Right ventricle myocardium superior (tissue), 1 donor: ENCODE measurements at regions not wholly inside any gene's neighbourhood (a gene's known extent, or its start where the extent isn't known, plus 50 kb on each side); places are given as distances from the start of the nearest gene placed in this dataset.
"Not testable (repeated sequence)": the region's sequence is repeated elsewhere in the genome, so short reads cannot be mapped to it uniquely, and the experiment has no call there.

Experiments
- ATAC-seq: fragments of 200-7000 bp; cut with Tn5 transposase; one replicate; pipeline ENCODE4 v1.9.1; 2020; ENCODE audit warnings: mild to moderate bottlenecking; ENCODE audit not compliant: poor library complexity
- DNase-seq: peaks from one replicate; pipeline ENCODE4 v3.0.0-alpha.2; 2020
- intact Hi-C: fragments of 100-400 bp; cut with DNase I; formaldehyde crosslinking; loops from one replicate; pipeline ENCODE4 v1.11.2; 2022
- donor health status: DM: no; HTN: yes; CAD: no; lungs with severe emphysema.

DNA sequence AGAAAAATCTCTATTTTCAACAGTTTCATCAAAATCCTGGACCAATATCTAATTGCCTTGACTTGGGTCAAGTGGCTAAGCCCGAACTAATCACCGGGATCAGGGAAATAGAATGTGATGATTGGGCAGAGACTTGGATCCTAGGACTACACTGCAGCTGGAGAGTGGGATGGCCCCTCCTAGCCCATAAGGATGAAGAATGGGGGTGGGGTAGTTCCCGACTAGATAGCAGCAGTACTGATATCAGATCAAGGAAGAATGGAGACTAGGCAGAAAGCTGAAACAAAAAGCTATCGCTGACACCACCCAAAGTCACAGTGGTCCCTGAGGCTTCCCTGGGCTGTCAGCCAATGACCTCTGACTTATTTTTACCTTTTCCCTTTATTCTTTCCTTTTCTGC is 160.4 kb upstream of the PHYHIPL start:
- intact Hi-C loops, result no loop called here
- no peak for DNase-seq
- no peak for ATAC-seq

DNA sequence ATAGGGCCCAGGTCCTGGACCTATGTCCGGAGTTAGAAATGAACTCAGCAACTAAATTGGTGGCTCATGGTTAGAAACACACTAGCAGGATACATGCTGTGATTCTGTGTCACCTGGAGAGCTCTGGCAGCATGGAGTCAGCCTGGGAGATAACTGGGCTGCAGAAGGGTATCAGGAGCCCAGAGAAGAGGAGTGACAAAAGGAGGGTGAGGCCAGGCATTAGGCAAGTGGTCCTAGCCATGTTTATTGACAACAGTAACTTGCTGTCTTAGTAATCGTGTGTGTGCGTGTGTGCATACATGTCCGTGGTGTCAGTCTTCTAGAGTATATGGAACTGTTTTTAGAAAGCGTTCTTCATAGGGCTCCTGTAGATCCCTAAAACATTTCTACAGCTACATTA is 157.5 kb upstream of the PHYHIPL start:
- intact Hi-C loops, result no loop called here
- no peak for DNase-seq
- no peak for ATAC-seq

DNA sequence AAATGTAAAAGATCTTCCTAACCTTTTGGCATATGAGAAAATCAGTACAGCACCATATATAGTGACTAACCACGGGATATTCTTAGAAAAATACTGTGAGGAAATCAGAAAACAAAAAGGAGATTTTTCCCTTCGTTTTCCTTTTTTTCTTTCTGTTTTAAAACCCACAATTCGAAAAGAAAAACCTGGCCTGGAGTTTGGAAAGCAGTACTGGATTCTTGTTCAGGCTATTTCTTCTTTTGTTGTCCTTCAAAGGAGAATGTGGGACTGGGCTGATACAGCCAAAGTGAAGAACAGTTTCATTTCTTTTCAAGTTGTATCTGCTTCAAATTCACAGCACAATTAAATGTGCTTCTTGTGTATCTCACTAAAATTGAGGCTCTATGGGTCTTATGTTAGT is 156.8 kb upstream of the PHYHIPL start:
- DNase-seq, result no peak
- intact Hi-C loops, result no loop called here
- ATAC-seq, result peak; percentile 27

DNA sequence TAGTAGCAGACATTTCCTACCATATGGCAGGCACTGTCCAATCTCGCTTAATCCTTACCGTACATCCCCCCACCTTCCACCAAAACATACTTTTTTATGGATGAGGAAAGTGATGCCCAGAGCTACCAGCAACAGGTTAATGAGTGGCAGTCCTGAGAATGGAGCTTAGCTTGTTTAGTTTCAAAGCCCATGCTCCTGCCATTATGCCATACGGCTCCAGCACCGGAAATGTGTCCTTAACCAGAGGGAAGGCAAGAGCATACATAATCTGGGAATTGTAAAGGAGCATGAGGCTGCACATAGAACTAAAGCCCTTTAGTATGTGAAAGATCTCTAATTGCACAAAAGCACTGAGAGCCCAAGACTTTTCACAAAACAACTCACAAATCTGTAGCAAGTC is 155.9 kb upstream of the PHYHIPL start:
- intact Hi-C loops, result no loop called here
- no peak for DNase-seq
- ATAC-seq, result no peak

DNA sequence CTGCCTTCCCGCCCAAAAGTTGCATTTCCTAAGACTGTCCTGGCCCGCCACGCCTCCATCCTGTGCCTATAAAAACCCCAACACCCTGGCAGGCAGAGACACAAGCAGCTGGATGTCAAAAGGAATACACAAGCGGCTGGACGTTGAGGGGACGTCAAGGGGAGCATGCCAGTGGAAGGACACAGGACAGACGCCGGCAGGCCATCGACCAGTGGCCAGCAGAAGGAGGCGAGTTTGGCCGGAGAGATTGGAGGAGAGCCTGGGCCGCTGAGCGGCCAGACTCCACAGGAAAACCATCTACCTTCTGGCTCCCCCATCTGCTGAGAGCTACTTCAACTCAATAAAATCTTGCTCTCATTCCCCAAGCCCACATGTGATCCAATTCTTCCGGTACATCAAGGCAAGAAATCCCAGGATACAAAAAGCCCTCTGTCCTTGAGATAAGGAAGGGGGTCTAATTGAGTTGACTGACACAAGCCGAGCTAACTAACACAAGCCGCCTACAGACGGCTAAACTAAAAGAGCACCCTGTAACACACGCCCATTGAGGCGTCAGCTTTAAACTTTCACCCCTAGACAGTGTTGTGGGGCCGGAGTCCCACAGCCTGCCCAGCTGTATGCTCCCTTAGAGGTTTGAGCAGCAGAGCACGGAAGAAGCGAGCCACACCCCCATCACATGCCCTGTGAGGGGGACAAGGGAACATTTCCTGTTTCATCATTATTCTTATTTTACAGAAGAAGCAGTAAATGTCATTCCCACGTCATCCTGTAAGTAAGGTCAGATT is 150.3 kb upstream of the PHYHIPL start:
- intact Hi-C loops, result no loop called here
- no peak for DNase-seq
- no peak for ATAC-seq

DNA sequence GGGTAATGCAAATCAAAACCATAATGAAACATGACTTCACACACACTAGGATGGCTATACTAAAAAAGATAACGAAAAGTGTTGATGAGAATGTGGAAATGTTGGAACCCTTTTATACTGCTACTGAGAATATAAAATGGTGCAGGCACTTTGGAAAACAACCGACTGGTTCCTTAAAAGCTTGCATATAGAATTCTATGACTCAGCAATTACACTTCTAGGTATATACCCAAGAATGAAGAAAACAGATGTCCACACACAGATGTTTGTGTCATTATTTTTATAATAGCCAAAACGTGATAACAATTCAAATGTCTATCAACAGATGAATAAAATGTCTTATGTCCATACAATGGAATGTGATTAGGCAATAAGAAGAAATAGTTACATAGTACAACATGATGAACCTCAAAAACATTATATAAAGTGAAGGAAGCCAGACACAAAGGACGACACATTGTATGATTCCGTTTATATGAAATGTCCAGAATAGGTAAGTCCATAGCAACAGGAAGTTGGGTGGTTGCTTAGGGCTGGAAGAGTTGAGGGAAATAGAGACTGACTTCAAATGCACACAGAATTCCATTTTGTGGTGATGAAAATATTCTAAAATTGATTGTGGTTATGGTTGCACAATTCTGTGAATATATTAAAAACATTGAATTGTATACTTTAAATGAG is 148.3 kb upstream of the PHYHIPL start:
- ATAC-seq, result no peak
- intact Hi-C loops, result no loop called here

DNA sequence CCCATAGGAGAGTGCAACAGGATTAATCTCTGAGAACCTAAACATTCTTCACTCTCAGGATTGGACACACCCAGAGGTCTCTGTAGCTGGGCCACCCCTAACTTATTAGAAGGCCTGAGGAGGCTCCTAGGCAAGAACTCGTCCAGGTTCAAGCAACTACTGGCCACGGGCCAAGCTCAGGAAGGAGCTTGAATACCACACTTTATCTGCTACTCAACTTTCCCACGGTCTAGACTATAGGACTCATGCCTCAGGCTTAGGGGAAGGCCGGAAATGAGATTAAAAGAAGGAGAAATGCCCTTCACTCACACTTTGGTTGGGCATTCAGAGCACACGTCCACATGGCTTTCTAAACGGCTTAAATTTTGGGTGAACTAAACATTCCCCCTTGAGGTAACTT is 142.8 kb upstream of the PHYHIPL start:
- ATAC-seq (no peak), DNase-seq (no peak)
- intact Hi-C loops, result no loop called here

More for the DNA sequence above, 148.3 kb upstream of the PHYHIPL start:
- no peak for DNase-seq

DNA sequence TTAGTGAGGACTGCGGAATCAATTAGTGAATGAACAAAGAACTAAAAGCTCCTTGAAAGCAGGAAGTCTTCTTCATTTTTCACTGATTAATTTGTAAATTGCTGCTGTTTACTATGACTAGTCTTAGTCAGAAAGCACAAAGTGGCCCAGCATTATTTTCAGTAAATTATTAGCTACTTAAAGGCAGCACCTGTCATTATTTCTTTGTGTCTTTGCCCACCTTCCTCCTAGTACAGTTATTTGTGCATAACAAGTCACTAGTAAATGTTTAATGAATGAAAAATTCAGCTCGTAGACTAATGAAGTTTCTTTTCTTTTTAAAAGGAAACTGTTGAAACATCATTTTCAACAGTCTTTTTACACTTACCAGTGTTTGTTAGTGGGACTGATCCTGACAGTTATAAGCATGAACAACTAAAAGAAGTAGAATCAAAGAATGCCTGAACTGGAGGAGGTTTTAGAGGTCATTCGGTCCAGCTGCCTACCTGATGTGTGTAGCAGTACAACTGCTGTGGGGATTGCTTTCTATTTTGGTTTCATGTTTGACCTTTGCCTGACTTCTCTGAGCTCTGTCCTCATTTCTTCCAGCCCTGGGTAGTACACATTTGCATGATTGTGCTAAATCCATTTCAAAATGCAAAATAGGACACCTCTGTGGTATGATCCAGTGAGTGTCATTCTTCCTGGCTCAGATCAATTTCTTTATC is 140.0 kb upstream of the PHYHIPL start:
- intact Hi-C loops, result no loop called here
- ATAC-seq (peak; percentile 56), DNase-seq (no peak)

DNA sequence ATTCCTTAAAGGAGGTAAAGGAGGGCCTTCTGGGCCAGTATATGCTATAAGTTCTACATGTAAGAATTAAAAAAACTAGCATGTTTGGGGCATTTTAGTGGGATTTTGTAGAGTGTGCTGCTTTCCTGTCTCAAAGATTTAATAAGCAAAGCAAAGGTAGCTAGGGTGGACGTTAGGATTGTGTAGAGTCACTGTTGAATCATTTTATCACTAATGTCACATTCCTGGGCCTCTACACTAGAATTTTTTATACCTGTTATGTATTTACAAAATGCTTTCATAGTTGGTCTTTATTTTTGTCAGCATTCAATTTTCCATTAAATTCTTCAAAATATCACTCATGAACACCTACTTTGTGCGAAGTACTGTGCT is 139.4 kb upstream of the PHYHIPL start:
- intact Hi-C loops, result no loop called here
- DNase-seq (no peak), ATAC-seq (no peak)

DNA sequence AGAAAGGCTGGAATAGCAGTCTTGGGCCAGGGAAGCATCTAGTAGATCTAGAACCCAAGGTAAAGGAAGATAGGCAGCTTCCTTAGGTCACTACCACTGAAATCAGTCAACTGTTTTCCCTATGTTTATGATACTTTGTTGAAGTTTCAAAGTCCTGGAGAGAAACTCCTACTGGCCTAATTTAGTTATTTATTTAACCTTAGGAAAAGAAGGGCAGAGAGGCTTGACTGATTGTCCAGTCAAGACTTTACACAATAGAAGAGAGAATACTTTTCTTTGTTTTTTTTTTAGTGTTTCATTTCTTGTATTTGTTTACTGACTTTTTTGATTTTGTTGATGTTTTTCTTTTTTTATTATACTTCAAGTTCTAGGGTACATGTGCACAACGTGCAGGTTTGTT is 138.9 kb upstream of the PHYHIPL start:
- no peak for DNase-seq
- ATAC-seq, result no peak
- intact Hi-C loops, result no loop called here

DNA sequence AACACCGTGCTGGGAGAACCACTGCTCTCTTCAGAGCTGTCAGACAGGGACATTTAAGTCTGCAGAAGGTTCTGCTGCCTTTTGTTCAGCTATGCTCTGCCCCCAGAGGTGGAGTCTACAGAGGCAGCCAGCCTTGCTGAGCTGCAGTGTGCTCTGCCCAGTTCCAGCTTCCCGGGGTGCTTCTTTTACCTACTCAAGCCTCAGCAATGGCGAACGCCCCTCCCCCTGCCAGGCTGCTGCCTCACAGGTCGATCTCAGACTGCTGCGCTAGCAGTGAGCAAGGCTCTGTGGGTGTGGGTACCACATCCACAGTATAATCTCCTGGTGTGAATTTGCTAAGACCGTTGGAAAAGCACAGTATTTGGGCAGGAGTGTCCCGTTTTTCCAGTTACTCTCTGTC is 133.1 kb upstream of the PHYHIPL start:
- not testable (repeated sequence) for ATAC-seq

DNA sequence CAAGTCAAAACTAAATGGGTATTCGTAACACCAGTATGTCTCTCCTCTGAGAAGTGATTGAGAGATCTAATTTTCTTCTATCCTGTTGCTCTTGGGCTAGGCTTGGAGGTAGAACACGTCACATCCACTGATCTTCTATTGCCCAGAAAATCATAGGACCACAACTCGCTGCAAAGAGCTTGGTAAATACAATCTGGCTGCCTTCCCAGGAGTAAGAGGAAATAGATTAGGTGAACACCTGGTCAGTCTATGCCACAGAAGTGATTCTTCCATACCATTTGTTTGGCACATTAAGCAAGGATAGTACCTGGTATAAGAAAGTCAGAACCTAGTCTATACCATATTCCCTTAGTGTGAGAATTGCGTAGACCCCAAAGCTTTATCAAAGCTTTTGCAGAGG is 129.3 kb upstream of the PHYHIPL start:
- intact Hi-C loops, result no loop called here
- no peak for DNase-seq
- no peak for ATAC-seq

More for the DNA sequence above, 133.1 kb upstream of the PHYHIPL start:
- DNase-seq, intact Hi-C loops: not testable (repeated sequence)

DNA sequence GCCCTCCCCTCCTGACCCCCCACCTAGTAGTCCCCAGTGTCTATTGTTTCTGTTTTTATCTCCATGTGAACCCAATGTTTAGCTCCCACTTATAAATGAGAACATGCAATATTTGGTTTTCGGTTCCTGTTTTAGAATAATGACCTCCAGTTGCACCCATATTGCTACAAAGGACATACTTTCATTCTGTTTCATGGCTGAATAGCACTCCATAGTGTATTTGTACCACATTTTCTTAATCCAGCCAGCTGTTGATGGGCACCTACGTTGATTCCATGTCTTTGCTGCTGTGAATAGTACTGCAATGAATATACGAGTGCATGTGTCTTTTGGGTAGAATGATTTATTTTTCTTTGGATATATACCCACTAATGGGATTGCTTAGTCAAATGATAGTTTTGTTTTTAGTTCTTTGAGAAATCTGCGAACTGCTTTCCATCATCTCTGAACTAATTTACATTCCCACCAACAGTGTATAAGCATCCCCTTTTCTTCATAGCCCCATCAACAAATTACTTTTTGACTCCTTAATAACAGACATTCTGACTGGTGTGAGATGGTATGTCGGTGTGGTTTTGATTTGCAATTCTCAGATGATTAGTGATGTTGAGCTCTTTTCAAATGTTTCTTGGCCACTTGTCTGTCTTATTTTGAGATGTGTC is 128.4 kb upstream of the PHYHIPL start:
- no peak for DNase-seq
- no peak for ATAC-seq
- intact Hi-C loops, result no loop called here

DNA sequence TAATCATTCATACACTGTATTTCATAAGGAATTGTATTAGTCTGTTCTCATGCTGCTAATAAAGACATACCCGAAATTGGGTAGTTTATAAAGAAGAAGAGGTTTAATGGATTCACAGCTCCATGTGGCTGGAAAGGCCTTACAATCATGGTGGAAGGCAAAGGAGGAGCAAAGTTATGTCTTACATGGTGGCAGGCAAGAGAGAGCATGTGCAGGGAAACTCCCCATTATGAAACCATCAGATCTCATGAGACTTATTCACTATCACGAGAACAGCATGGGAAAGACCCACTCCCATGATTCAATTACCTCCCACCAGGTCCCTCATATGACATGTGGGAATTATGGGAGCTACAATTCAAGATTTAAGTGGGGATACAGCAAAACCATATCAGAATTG is 122.9 kb upstream of the PHYHIPL start:
- intact Hi-C loops, DNase-seq, ATAC-seq: not testable (repeated sequence)

DNA sequence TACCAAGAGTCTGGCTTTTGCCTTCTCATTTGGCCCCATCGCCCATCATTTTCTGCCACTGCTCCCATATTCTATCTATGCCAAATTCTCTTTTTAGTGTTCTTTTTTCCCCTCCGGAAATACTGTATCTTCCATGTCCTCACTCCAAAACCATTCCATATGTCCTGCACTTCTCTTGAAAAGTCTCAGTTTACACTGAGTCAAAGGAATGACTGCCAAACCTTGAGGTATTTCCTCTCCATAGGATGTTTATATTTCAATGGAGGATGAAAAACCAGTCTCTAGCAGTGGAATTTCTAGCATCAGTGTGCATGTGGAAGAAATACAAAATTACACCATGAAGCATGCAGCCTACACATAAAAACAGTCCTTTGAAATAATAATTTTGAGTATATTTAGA is 121.4 kb upstream of the PHYHIPL start:
- ATAC-seq (no peak), DNase-seq (no peak)
- intact Hi-C loops, result no loop called here

DNA sequence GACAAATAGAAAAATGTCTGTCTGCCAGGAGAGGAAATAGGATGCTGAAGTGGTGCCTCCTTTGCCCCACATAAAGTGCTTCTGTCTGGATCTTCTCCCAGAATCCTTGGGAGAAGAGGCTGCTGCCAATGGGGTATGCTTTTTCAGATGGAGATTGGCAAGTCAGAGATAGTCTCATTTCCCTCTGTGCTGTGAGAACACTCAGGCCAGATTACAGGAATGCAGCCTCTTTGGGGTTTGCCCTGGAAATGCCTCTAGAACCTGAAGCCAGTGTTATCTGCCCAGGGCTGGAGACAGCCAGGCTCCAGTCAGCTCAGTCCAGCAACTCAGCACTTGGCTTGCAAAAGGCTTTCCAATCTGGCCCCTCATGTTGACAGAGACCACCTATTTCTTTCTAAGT is 119.1 kb upstream of the PHYHIPL start:
- intact Hi-C loops, result no loop called here
- DNase-seq (no peak), ATAC-seq (peak; percentile 43)

DNA sequence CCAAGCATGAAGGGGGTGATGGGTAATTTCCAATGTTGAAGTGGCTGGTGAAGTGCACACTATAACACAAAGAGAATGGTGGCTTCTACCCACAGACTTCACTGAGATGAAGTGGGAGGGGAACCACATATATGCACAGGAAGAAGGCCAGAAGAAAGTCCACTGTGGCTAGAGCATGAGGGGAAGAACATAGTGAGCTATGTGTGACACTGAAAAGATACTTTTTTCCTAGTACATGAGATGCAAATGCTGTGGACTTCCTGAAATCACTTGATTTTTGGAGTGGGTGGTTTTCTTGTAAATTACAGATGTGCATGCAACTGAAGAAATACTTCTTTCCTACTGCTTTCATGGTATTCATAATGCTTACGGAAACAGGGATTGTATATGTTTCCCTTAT is 115.6 kb upstream of the PHYHIPL start:
- intact Hi-C loops, result no loop called here
- DNase-seq, result no peak
- ATAC-seq, result no peak

DNA sequence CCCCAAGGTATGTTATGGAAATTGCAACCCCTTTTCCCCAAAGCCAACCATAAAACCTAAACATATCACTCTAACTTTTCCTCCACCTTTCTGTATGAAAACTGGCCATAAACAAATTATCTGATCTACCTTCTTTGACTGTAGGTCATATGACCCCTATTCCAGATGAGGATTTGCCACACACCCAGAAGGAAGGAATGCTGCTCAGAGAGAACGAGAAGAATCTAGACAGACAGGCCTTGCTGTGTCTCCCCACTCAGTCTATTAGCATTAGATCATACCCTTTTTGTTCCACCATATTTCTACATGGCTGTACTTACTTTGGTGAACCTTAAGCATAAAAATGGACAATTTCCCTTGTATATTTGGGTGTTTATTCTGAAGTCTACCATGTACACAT is 113.0 kb upstream of the PHYHIPL start:
- DNase-seq (no peak), ATAC-seq (no peak)
- intact Hi-C loops, result no loop called here

DNA sequence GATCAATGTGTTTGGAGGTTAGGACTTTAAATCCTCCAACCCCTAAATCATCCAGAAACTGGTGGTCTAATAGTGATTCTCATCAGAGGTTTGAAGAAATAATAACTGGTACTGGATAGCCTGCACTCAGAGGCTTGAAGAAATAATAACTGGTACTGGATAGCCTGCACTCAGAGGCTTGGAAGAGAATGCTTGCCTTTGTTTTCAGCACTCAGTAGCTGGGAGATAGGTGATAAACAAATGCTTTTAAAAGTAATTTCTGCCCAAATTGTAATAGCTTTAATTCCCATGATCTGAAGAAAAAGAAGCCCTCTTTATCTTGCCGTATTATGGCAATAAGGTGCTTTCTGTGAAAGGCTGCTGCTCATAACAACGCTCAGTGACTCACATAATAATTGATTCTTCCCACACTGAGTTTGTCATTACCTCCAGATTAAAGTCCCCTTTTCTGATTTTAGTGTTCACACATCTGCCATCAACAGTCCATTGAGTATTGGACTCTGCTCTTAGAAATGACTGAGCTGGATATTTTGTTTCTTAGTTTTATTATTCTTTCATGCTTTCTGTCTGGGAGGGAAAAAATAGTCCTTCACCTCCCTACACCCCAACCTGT is 112.3 kb upstream of the PHYHIPL start:
- intact Hi-C loops, result no loop called here
- DNase-seq, result no peak

More for the DNA sequence above, 112.3 kb upstream of the PHYHIPL start:
- ATAC-seq, result no peak
